Transverse colon (tissue), 4 donors: ENCODE measurements at regions not wholly inside any gene's neighbourhood (a gene's known extent, or its start where the extent isn't known, plus 50 kb on each side); places are given as distances from the start of the nearest gene placed in this dataset.

ENCODE experiments used
- EP300 ChIP-seq: sonication (generic); formaldehyde crosslinking; IDR thresholded peaks from one replicate; pipeline ENCODE4 v1.6.1; 2017; ENCODE audit warnings: antibody characterized with exemption, low read depth
- POLR2A ChIP-seq: fragments of 450-650 bp; IDR thresholded peaks from one replicate; pipeline ENCODE4 v1.6.1; 2016; ENCODE audit warnings: antibody characterized with exemption, mild to moderate bottlenecking, moderate library complexity
- POLR2AphosphoS5 ChIP-seq, 3 donors: sonication (generic); formaldehyde crosslinking; IDR thresholded peaks; one replicate each; pipeline ENCODE4 v1.6.1; 2016; ENCODE audit warnings: antibody characterized with exemption in 3 of 3
- TF ChIP-seq, protein P1 (sequence below), 5 experiments: fragments of 200-600 bp in 3 of 5; fragments of 450-650 bp in 2 of 5; sonication (generic) in 3 of 5; IDR thresholded peaks; 1 replicate in 2 of 5; 2 replicates in 3 of 5; pipeline ENCODE4 v1.5.1; 2016 to 2017; ENCODE audit warnings: antibody characterized with exemption in 5 of 5, inconsistent platforms in 3 of 5, mild to moderate bottlenecking in 2 of 5, moderate library complexity in 1 of 5

DNA sequence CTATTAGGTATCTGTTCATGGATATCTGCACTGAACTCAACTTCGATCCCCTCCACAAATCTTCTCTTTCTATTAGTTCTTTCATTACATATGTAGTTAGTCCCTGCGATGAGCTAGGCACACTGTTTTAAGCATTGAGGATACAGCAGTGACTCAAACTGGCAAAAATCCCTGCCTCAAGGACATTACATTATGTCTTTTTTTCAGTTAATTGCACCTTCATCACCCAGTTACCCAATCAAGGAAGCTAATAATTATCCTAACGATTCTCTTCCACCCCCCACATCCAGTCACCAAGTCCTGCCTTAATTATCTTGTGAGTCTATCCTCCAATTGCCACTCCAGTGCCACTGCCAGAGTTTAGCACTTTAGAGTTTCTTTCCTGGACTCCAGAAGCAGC, 89.3 kb downstream of the C13orf42 start:
- TF ChIP-seq, protein P1, sequence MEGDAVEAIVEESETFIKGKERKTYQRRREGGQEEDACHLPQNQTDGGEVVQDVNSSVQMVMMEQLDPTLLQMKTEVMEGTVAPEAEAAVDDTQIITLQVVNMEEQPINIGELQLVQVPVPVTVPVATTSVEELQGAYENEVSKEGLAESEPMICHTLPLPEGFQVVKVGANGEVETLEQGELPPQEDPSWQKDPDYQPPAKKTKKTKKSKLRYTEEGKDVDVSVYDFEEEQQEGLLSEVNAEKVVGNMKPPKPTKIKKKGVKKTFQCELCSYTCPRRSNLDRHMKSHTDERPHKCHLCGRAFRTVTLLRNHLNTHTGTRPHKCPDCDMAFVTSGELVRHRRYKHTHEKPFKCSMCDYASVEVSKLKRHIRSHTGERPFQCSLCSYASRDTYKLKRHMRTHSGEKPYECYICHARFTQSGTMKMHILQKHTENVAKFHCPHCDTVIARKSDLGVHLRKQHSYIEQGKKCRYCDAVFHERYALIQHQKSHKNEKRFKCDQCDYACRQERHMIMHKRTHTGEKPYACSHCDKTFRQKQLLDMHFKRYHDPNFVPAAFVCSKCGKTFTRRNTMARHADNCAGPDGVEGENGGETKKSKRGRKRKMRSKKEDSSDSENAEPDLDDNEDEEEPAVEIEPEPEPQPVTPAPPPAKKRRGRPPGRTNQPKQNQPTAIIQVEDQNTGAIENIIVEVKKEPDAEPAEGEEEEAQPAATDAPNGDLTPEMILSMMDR (IDR thresholded peaks at IDR 0.05): no peak
- no peak for TF ChIP-seq POLR2AphosphoS5 (IDR thresholded peaks at IDR 0.05)
- no peak for TF ChIP-seq EP300
- no peak for TF ChIP-seq POLR2A
